Brain microvascular endothelial cell (primary cell): ENCODE measurements at regions not wholly inside any gene's neighbourhood (a gene's known extent, or its start where the extent isn't known, plus 50 kb on each side); places are given as distances from the start of the nearest gene placed in this dataset.

Experiments
- DNase-seq: peaks from one replicate; pipeline ENCODE4 v3.0.0-alpha.2; 2020
- H3K27ac ChIP-seq: fragments of 250-450 bp; sonication (Bioruptor Pico); 2 replicates; pipeline ENCODE4 v1.5.1; 2020; ENCODE audit warnings: mild to moderate bottlenecking, moderate library complexity
- H3K27me3 ChIP-seq: fragments of 250-450 bp; sonication (Bioruptor Pico); replicated peaks from 2 replicates; pipeline ENCODE4 v1.5.1; 2020; ENCODE audit warnings: mild to moderate bottlenecking
- H3K36me3 ChIP-seq: fragments of 250-450 bp; sonication (Bioruptor Pico); replicated peaks from 2 replicates; pipeline ENCODE4 v1.5.1; 2020; ENCODE audit warnings: mild to moderate bottlenecking
- H3K4me3 ChIP-seq: 2 replicates; pipeline ENCODE4 v1.5.1; 2011; ENCODE audit warnings: low read depth, mild to moderate bottlenecking, control low read depth, low read length, moderate library complexity
- CTCF ChIP-seq: IDR thresholded peaks from 2 replicates; pipeline ENCODE4 v1.5.1; 2011; ENCODE audit warnings: low read depth, mild to moderate bottlenecking, moderate library complexity, low read length, control low read depth, inconsistent platforms; ENCODE audit errors: missing control alignments
- in situ Hi-C: cut with HindIII; loops from 2 replicates; pipeline ENCODE4 v1.10.0; 2017; ENCODE audit warnings: low sequenced_read_pairs, low pct_ligation_motif_present

DNA sequence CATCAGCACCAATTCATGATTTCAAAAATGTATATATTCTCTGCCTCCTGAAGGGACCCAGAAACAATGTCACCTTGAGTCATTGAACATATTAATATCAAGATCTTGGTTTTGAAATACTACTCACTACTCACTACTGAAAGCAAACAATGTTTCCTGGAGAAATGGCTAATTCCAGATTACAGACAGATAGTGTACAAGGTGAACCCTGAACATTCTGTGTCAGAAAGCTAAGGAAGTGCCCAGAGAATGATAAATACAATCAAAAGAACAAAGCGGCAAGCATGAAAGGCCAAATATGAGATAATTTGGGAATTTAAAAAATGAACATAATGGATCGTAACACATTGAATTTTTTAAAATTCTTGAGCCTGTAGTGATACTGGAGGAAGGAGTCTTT lies 101.5 kb upstream of the TENT5A start:
- H3K36me3 ChIP-seq: no peaks in the 10 kb centered on the region
- H3K4me3 ChIP-seq: no peak overlapping the region
- in situ Hi-C loops: no loop called here
- no peak overlapping the region for H3K27ac ChIP-seq
- no peak for TF ChIP-seq CTCF
- no peaks in the 10 kb centered on the region for H3K27me3 ChIP-seq
- no peak for DNase-seq

DNA sequence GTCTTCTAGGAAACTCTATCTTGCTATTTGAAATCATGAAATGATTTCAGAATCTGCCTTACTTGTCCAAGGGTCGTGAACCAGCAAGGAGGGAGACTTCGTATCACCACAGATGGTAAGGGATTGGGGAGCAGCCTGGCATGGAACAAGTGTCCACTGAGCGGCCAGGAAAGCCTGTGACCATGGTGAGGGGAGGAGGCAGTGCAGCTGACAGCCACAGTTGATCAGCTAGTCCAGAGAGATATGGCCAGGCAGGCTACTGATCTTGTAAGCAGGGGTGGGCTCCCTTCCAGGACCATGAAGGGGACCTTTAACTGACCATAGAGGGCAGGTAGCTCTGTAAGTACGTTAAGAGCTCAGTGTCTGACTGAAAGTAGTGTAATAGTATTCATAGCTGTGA lies 96.8 kb upstream of the TENT5A start:
- Histone ChIP-seq H3K4me3 (no peak overlapping the region), H3K27ac (no peak overlapping the region), H3K36me3 (no peaks in the 10 kb centered on the region), H3K27me3 (no peaks in the 10 kb centered on the region)
- no peak for DNase-seq
- TF ChIP-seq CTCF: no peak
- in situ Hi-C loops: no loop called here

DNA sequence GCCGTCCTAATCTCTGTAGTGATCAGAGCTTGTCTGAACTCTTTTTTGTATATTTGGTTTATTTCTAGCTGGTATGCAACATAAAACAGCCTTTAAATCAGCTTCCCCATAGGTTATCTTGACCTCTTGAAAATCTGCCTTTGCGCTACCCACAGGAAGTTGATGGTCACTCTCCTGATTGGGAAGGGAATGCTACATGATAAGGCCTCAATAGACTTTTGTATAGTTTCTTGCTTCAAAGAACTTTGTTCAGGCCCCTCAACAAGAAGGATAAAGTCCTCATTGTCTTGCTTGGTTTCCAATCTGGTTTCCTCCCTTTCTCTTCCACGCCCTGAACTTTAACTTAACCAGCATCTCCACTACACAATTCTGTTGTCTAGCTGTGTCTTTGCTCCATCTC lies 95.4 kb upstream of the TENT5A start:
- TF ChIP-seq CTCF: no peak
- Histone ChIP-seq H3K4me3 (no peak overlapping the region), H3K27ac (no peak overlapping the region), H3K36me3 (no peaks in the 10 kb centered on the region), H3K27me3 (no peaks in the 10 kb centered on the region)
- in situ Hi-C loops: no loop called here
- DNase-seq: no peak

DNA sequence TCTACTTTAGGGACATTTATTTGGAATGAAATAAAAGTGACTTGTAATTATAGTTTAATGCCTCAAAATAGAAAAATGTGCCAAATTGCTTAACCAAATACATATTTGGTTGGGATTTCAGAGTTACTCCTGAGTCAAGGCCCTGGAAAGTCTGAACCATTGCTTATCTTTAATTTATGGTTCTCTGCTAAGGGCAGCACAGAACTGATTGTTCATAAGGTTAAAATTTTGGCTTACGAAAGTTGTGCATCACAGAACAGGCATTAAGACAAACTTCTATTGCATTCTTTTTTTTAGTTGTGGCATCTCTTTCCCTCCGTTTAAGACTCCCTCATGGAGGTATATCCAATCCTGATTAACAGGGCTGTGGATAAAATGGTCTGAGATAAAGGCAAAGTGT lies 92.2 kb upstream of the TENT5A start:
- no peak for DNase-seq
- H3K36me3 ChIP-seq: no peaks in the 10 kb centered on the region
- H3K27ac ChIP-seq: no peak overlapping the region
- in situ Hi-C loops: no loop called here
- H3K4me3 ChIP-seq: no peak overlapping the region
- TF ChIP-seq CTCF: no peak
- no peaks in the 10 kb centered on the region for H3K27me3 ChIP-seq

- Histone ChIP-seq H3K4me3 (no peak overlapping the region), H3K27ac (no peak overlapping the region), H3K27me3 (no peaks in the 10 kb centered on the region), H3K36me3 (no peaks in the 10 kb centered on the region)
- TF ChIP-seq CTCF: no peak
- no peak for DNase-seq
- in situ Hi-C loops: no loop called here
These were observed 90.8 kb upstream of the TENT5A start for GRCh38 chr6:81843302-81843701.

GRCh38 chr6:81842254-81842653 lies 89.8 kb upstream of the TENT5A start:
- Histone ChIP-seq H3K4me3 (no peak overlapping the region), H3K36me3 (no peaks in the 10 kb centered on the region), H3K27ac (no peak overlapping the region), H3K27me3 (no peaks in the 10 kb centered on the region)
- no peak for DNase-seq
- in situ Hi-C loops: no loop called here
- TF ChIP-seq CTCF: no peak
